ENCODE measurements at regions not wholly inside any gene's neighbourhood (a gene's known extent, or its start where the extent isn't known, plus 50 kb on each side); places are given as distances from the start of the nearest gene placed in this dataset.

GRCh38 chr12:127401005-127401404, 866.0 kb upstream of the TMEM132C start:
- DNase-seq (ENCODE audit: low read depth in 2 of 2, low spot score in 1 of 2): no peak

GRCh38 chr12:127401536-127401935, 865.4 kb upstream of the TMEM132C start:
- no peak for DNase-seq (ENCODE audit: low read depth in 2 of 2, low spot score in 1 of 2)

GRCh38 chr12:127411166-127411915, 855.6 kb upstream of the TMEM132C start:
- DNase-seq (ENCODE audit: low read depth in 2 of 2, low spot score in 1 of 2): no peak

GRCh38 chr12:127411981-127412380, 855.0 kb upstream of the TMEM132C start:
- DNase-seq (ENCODE audit: low read depth in 2 of 2, low spot score in 1 of 2): no peak

- no peak for DNase-seq (ENCODE audit: low read depth in 2 of 2, low spot score in 1 of 2)
Measured at GRCh38 chr12:127412866-127413265, 854.1 kb upstream of the TMEM132C start.

GRCh38 chr12:127414186-127414585, 852.8 kb upstream of the TMEM132C start:
- no peak for DNase-seq (ENCODE audit: low read depth in 2 of 2, low spot score in 1 of 2)

GRCh38 chr12:127414636-127415035, 852.3 kb upstream of the TMEM132C start:
- DNase-seq (ENCODE audit: low read depth in 2 of 2, low spot score in 1 of 2): no peak

GRCh38 chr12:127416796-127417195, 850.2 kb upstream of the TMEM132C start:
- DNase-seq (ENCODE audit: low read depth in 2 of 2, low spot score in 1 of 2): no peak

GRCh38 chr12:127419111-127419510, 847.9 kb upstream of the TMEM132C start:
- no peak for DNase-seq (ENCODE audit: low read depth in 2 of 2, low spot score in 1 of 2)

GRCh38 chr12:127421614-127422013, 845.4 kb upstream of the TMEM132C start:
- DNase-seq (ENCODE audit: low read depth in 2 of 2, low spot score in 1 of 2): no peak

GRCh38 chr12:127422935-127423566, 843.9 kb upstream of the TMEM132C start:
- DNase-seq (ENCODE audit: low read depth in 2 of 2, low spot score in 1 of 2): no peak

- DNase-seq (ENCODE audit: low read depth in 2 of 2, low spot score in 1 of 2): no peak
Measured at GRCh38 chr12:127425474-127425873, 841.5 kb upstream of the TMEM132C start.

- no peak for DNase-seq (ENCODE audit: low read depth in 2 of 2, low spot score in 1 of 2)
Measured at GRCh38 chr12:127428420-127428819, 838.5 kb upstream of the TMEM132C start.

GRCh38 chr12:127429551-127430285, 837.3 kb upstream of the TMEM132C start:
- no peak for DNase-seq (ENCODE audit: low read depth in 2 of 2, low spot score in 1 of 2)

- DNase-seq (ENCODE audit: low read depth in 2 of 2, low spot score in 1 of 2): no peak
Measured at GRCh38 chr12:127430401-127430800, 836.6 kb upstream of the TMEM132C start.

- DNase-seq (ENCODE audit: low read depth in 2 of 2, low spot score in 1 of 2): no peak
Measured at GRCh38 chr12:127431177-127431576, 835.8 kb upstream of the TMEM132C start.

GRCh38 chr12:127431594-127431993, 835.4 kb upstream of the TMEM132C start:
- DNase-seq (ENCODE audit: low read depth in 2 of 2, low spot score in 1 of 2): no peak

GRCh38 chr12:127435439-127435838, 831.5 kb upstream of the TMEM132C start:
- DNase-seq (ENCODE audit: low read depth in 2 of 2, low spot score in 1 of 2): no peak

- no peak for DNase-seq (ENCODE audit: low read depth in 2 of 2, low spot score in 1 of 2)
Measured at GRCh38 chr12:127438512-127439244, 828.3 kb upstream of the TMEM132C start.

- DNase-seq (ENCODE audit: low read depth in 2 of 2, low spot score in 1 of 2): no peak
Measured at GRCh38 chr12:127445581-127446139, 821.3 kb upstream of the TMEM132C start.

GRCh38 chr12:127448906-127449305, 818.1 kb upstream of the TMEM132C start:
- no peak for DNase-seq (ENCODE audit: low read depth in 2 of 2, low spot score in 1 of 2)

Data from stimulated activated CD8-positive, alpha-beta memory T cell treated with anti-CD3 and anti-CD28 coated beads, Interleukin-4, amount 100 ng/mL, for 1 hour (primary cell).